SJCRH30 (cell line): ENCODE measurements at regions not wholly inside any gene's neighbourhood (a gene's known extent, or its start where the extent isn't known, plus 50 kb on each side); places are given as distances from the start of the nearest gene placed in this dataset.

Experiments used
- DNase-seq, 2 experiments: peaks; one replicate each; pipeline ENCODE4 v3.0.0-alpha.2; 2015 to 2020
- H3K27ac ChIP-seq: fragments of 250-450 bp; sonication (Bioruptor Pico); 2 replicates; pipeline ENCODE4 v1.5.1; 2020; ENCODE audit warnings: mild to moderate bottlenecking, moderate library complexity
- H3K27me3 ChIP-seq: fragments of 250-450 bp; sonication (Bioruptor Pico); 2 replicates; pipeline ENCODE4 v1.5.1; 2020; ENCODE audit warnings: mild to moderate bottlenecking, moderate library complexity
- H3K36me3 ChIP-seq: fragments of 250-450 bp; sonication (Bioruptor Pico); 2 replicates; pipeline ENCODE4 v1.5.1; 2020; ENCODE audit warnings: mild to moderate bottlenecking, moderate library complexity
- H3K4me1 ChIP-seq: fragments of 250-450 bp; sonication (Bioruptor Pico); 2 replicates; pipeline ENCODE4 v1.5.1; 2020; ENCODE audit warnings: mild to moderate bottlenecking, moderate library complexity
- H3K4me3 ChIP-seq: fragments of 250-450 bp; sonication (Bioruptor Pico); 2 replicates; pipeline ENCODE4 v1.5.1; 2020; ENCODE audit warnings: mild to moderate bottlenecking, moderate library complexity
- H3K9me3 ChIP-seq: fragments of 250-450 bp; sonication (Bioruptor Pico); replicated peaks from 2 replicates; pipeline ENCODE4 v1.5.1; 2020; ENCODE audit warnings: mild to moderate bottlenecking, moderate library complexity

GRCh38 chr12:25714198-25714984 is 161.3 kb upstream of the LMNTD1 start:
- Histone ChIP-seq H3K36me3 (no peaks in the 10 kb centered on the region), H3K27ac (no peak overlapping the region), H3K4me3 (no peak overlapping the region), H3K27me3 (no peaks in the 10 kb centered on the region), H3K9me3 (no peaks in the 10 kb centered on the region), H3K4me1 (no peaks in the 10 kb centered on the region)
- no peak for DNase-seq

- no peak overlapping the region for H3K27ac ChIP-seq
- no peaks in the 10 kb centered on the region for H3K27me3 ChIP-seq
- H3K9me3 ChIP-seq, result no peaks in the 10 kb centered on the region
- H3K36me3 ChIP-seq, result no peaks in the 10 kb centered on the region
- no peak overlapping the region for H3K4me3 ChIP-seq
- no peak for DNase-seq
- no peaks in the 10 kb centered on the region for H3K4me1 ChIP-seq
Observed at GRCh38 chr12:25715102-25715501, 162.0 kb upstream of the LMNTD1 start.

GRCh38 chr12:25716842-25717241 is 163.8 kb upstream of the LMNTD1 start:
- Histone ChIP-seq H3K27ac (no peak overlapping the region), H3K36me3 (no peaks in the 10 kb centered on the region), H3K4me1 (no peaks in the 10 kb centered on the region), H3K9me3 (no peaks in the 10 kb centered on the region), H3K4me3 (no peak overlapping the region), H3K27me3 (no peaks in the 10 kb centered on the region)
- no peak for DNase-seq

GRCh38 chr12:25717552-25717951 is 164.5 kb upstream of the LMNTD1 start:
- no peaks in the 10 kb centered on the region for H3K9me3 ChIP-seq
- no peaks in the 10 kb centered on the region for H3K4me1 ChIP-seq
- H3K27me3 ChIP-seq, result no peaks in the 10 kb centered on the region
- no peak overlapping the region for H3K27ac ChIP-seq
- H3K36me3 ChIP-seq, result no peaks in the 10 kb centered on the region
- no peak for DNase-seq
- H3K4me3 ChIP-seq, result no peak overlapping the region

GRCh38 chr12:25718081-25718731 is 165.1 kb upstream of the LMNTD1 start:
- no peak for DNase-seq
- Histone ChIP-seq H3K4me3 (no peak overlapping the region), H3K4me1 (no peaks in the 10 kb centered on the region), H3K36me3 (no peaks in the 10 kb centered on the region), H3K9me3 (no peaks in the 10 kb centered on the region), H3K27ac (no peak overlapping the region), H3K27me3 (no peaks in the 10 kb centered on the region)

- H3K4me3 ChIP-seq, result no peak overlapping the region
- H3K27ac ChIP-seq, result no peak overlapping the region
- no peak for DNase-seq
- H3K27me3 ChIP-seq, result no peaks in the 10 kb centered on the region
- H3K4me1 ChIP-seq, result no peaks in the 10 kb centered on the region
- no peaks in the 10 kb centered on the region for H3K9me3 ChIP-seq
- no peaks in the 10 kb centered on the region for H3K36me3 ChIP-seq
Observed at GRCh38 chr12:25719505-25719904, 166.4 kb upstream of the LMNTD1 start.

GRCh38 chr12:25723336-25723735 is 170.3 kb upstream of the LMNTD1 start:
- no peaks in the 10 kb centered on the region for H3K9me3 ChIP-seq
- DNase-seq, result no peak
- no peaks in the 10 kb centered on the region for H3K36me3 ChIP-seq
- H3K4me3 ChIP-seq, result no peak overlapping the region
- no peak overlapping the region for H3K27ac ChIP-seq
- H3K4me1 ChIP-seq, result no peaks in the 10 kb centered on the region
- H3K27me3 ChIP-seq, result no peaks in the 10 kb centered on the region

GRCh38 chr12:25723921-25724491 is 170.9 kb upstream of the LMNTD1 start:
- no peak for DNase-seq
- H3K9me3 ChIP-seq, result no peaks in the 10 kb centered on the region
- H3K4me3 ChIP-seq, result no peak overlapping the region
- H3K4me1 ChIP-seq, result no peaks in the 10 kb centered on the region
- H3K27me3 ChIP-seq, result no peaks in the 10 kb centered on the region
- no peaks in the 10 kb centered on the region for H3K36me3 ChIP-seq
- H3K27ac ChIP-seq, result no peak overlapping the region

- H3K4me3 ChIP-seq, result no peak overlapping the region
- H3K9me3 ChIP-seq, result peaks cover 2% of the 10 kb centered on the region; the same call in 1 of the 2 replicates
- H3K27ac ChIP-seq, result no peak overlapping the region
Observed at GRCh38 chr12:25725470-25725869, 172.4 kb upstream of the LMNTD1 start.

GRCh38 chr12:25725931-25726330 is 172.8 kb upstream of the LMNTD1 start:
- Histone ChIP-seq H3K27ac (no peak overlapping the region), H3K27me3 (no peaks in the 10 kb centered on the region), H3K9me3 (peaks cover 2% of the 10 kb centered on the region; the same call in 1 of the 2 replicates), H3K4me3 (no peak overlapping the region), H3K36me3 (no peaks in the 10 kb centered on the region), H3K4me1 (peaks cover 10% of the 10 kb centered on the region)
- DNase-seq, result no peak

More at GRCh38 chr12:25725470-25725869, 172.4 kb upstream of the LMNTD1 start:
- Histone ChIP-seq H3K27me3 (no peaks in the 10 kb centered on the region), H3K4me1 (peaks cover 5% of the 10 kb centered on the region), H3K36me3 (no peaks in the 10 kb centered on the region)
- DNase-seq, result no peak

GRCh38 chr12:25728056-25728595 is 175.0 kb upstream of the LMNTD1 start:
- no peak overlapping the region for H3K4me3 ChIP-seq
- no peak for DNase-seq
- no peak overlapping the region for H3K27ac ChIP-seq
- peaks cover 2% of the 10 kb centered on the region; the same call in 1 of the 2 replicates for H3K9me3 ChIP-seq
- H3K36me3 ChIP-seq, result no peaks in the 10 kb centered on the region
- no peaks in the 10 kb centered on the region for H3K27me3 ChIP-seq
- peaks cover 12% of the 10 kb centered on the region for H3K4me1 ChIP-seq

- Histone ChIP-seq H3K27ac (peak overlapping the region; percentile 18; the same call in 1 of the 2 replicates), H3K36me3 (no peaks in the 10 kb centered on the region), H3K4me1 (peaks cover 12% of the 10 kb centered on the region), H3K9me3 (peaks cover 2% of the 10 kb centered on the region; the same call in 1 of the 2 replicates), H3K27me3 (0 out of 2 replicates have a peak, but pooled peaks cover 4% of the 10 kb centered on the region), H3K4me3 (0 out of 2 replicates have a peak overlapping the region, but pooled peaks have one; percentile 0)
- peak; percentile 26 to 77 for DNase-seq
Observed at GRCh38 chr12:25730489-25731349, 177.6 kb upstream of the LMNTD1 start.

- H3K4me1 ChIP-seq, result peaks cover 12% of the 10 kb centered on the region
- DNase-seq, result no peak
- 0 out of 2 replicates have a peak, but pooled peaks cover 4% of the 10 kb centered on the region for H3K27me3 ChIP-seq
- no peak overlapping the region for H3K4me3 ChIP-seq
- no peak overlapping the region for H3K27ac ChIP-seq
- no peaks in the 10 kb centered on the region for H3K36me3 ChIP-seq
- peaks cover 2% of the 10 kb centered on the region; the same call in 1 of the 2 replicates for H3K9me3 ChIP-seq
Observed at GRCh38 chr12:25733541-25733940, 180.5 kb upstream of the LMNTD1 start.

- no peaks in the 10 kb centered on the region for H3K36me3 ChIP-seq
- no peak overlapping the region for H3K27ac ChIP-seq
- 0 out of 2 replicates have a peak, but pooled peaks cover 4% of the 10 kb centered on the region for H3K27me3 ChIP-seq
- peaks cover 12% of the 10 kb centered on the region for H3K4me1 ChIP-seq
- DNase-seq, result no peak
- H3K9me3 ChIP-seq, result peaks cover 1% of the 10 kb centered on the region; the same call in 1 of the 2 replicates
- H3K4me3 ChIP-seq, result no peak overlapping the region
Observed at GRCh38 chr12:25734529-25735180, 181.6 kb upstream of the LMNTD1 start.
